ENCODE measurements at regions not wholly inside any gene's neighbourhood (a gene's known extent, or its start where the extent isn't known, plus 50 kb on each side); places are given as distances from the start of the nearest gene placed in this dataset.

- DNase-seq (ENCODE audit: extremely low read depth, low read depth) = no peak
- TF ChIP-seq CTCF (IDR thresholded peaks at IDR 0.05; ENCODE audit: low read depth, low read length) = no peak
Observed at GRCh38 chr5:5798041-5798440, 375.6 kb downstream of the ICE1 start.

- no peak for TF ChIP-seq CTCF (IDR thresholded peaks at IDR 0.05; ENCODE audit: low read depth, low read length)
Observed at GRCh38 chr5:5795074-5795771, 372.7 kb downstream of the ICE1 start.

GRCh38 chr5:5794118-5794560 is 371.7 kb downstream of the ICE1 start:
- TF ChIP-seq CTCF (IDR thresholded peaks at IDR 0.05; ENCODE audit: low read depth, low read length) = no peak
- DNase-seq (ENCODE audit: extremely low read depth, low read depth) = no peak

More at GRCh38 chr5:5795074-5795771, 372.7 kb downstream of the ICE1 start:
- DNase-seq (ENCODE audit: extremely low read depth, low read depth) = no peak

GRCh38 chr5:5793242-5794117 is 371.0 kb downstream of the ICE1 start:
- TF ChIP-seq CTCF (IDR thresholded peaks at IDR 0.05; ENCODE audit: low read depth, low read length) = no peak
- no peak for DNase-seq (ENCODE audit: extremely low read depth, low read depth)

GRCh38 chr5:5792106-5792505 is 369.6 kb downstream of the ICE1 start:
- TF ChIP-seq CTCF (IDR thresholded peaks at IDR 0.05; ENCODE audit: low read depth, low read length) = no peak
- no peak for DNase-seq (ENCODE audit: extremely low read depth, low read depth)

GRCh38 chr5:5788793-5789192 is 366.3 kb downstream of the ICE1 start:
- no peak for DNase-seq (ENCODE audit: extremely low read depth, low read depth)
- no peak for TF ChIP-seq CTCF (IDR thresholded peaks at IDR 0.05; ENCODE audit: low read depth, low read length)

- no peak for TF ChIP-seq CTCF (IDR thresholded peaks at IDR 0.05; ENCODE audit: low read depth, low read length)
- no peak for DNase-seq (ENCODE audit: extremely low read depth, low read depth)
Observed at GRCh38 chr5:5787373-5787772, 364.9 kb downstream of the ICE1 start.
